ENCODE measurements at regions not wholly inside any gene's neighbourhood (a gene's known extent, or its start where the extent isn't known, plus 50 kb on each side); places are given as distances from the start of the nearest gene placed in this dataset.

DNA sequence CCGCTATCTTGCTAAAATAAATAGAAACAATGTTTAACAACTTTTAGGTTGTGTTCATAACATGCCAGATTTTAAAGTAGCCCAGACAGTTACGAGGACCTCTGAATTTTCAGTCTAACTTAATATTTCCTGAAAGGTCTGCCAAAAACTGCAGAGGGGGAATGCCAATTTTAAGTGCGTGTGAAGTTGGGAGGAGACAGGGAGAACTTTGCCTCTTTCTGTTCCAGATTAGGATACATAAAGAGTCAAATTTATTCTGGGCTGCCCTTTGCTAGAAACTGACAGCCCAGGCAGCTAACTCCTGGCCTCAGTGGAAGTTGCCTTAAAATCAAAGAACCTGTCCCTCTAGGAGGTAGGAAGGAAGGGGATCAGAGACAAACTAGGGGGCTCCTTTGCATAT, 52.3 kb upstream of the PIP4K2A start:
- Histone ChIP-seq H3K9me3 (ENCODE audit: low read length) (no peaks in the 10 kb centered on the region), H3K27ac (ENCODE audit: extremely low read length, insufficient read depth, low read length) (no peak overlapping the region), H4K20me1 (ENCODE audit: insufficient read depth, low read length) (no peaks in the 10 kb centered on the region), H3K4me3 (replicated peaks in 1 of 3; ENCODE audit: insufficient read depth in 1 of 3, low read depth in 2 of 3, low read length in 3 of 3) (no peak overlapping the region), H3K36me3 (replicated peaks in 1 of 2; ENCODE audit: control insufficient read depth in 1 of 2, insufficient read depth in 2 of 2, low read length in 2 of 2) (no peaks in the 10 kb centered on the region), H2AFZ (ENCODE audit: low read length) (no peak overlapping the region), H3K4me2 (ENCODE audit: low read depth, low read length) (no peak overlapping the region), H3K9ac (ENCODE audit: insufficient read depth, low read depth, low read length) (no peak overlapping the region), H3K27me3 (ENCODE audit: control insufficient read depth in 1 of 2, insufficient read depth in 2 of 2, low read length in 2 of 2) (no peaks in the 10 kb centered on the region; a peak in 1 of 5 replicates), H3K79me2 (ENCODE audit: insufficient read depth, low read length) (no peaks in the 10 kb centered on the region), H3K4me1 (ENCODE audit: insufficient read depth, low read length) (peaks cover 5% of the 10 kb centered on the region; the same call in 1 of the 2 replicates)
- DNase-seq (ENCODE audit: low spot score) (no peak), FAIRE-seq (no peak), ATAC-seq (no peak)
- BruUV-seq (replicated peaks) = no TSS peak
- WGBS (ENCODE audit: low lambda C conversion rate) = 8% methylated on average over 3 of the region's 3 CpGs
- intact Hi-C loops (cut with micrococcal nuclease; ENCODE audit: unreplicated experiment) (no loop called here), in situ Hi-C loops (cut with HindIII; ENCODE audit: extremely low pct_ligation_motif_present, low pct_unique_long_range_greater_than_20kb) (no loop called here)
- POLR2A ChIA-PET = no interaction called here
- CTCF ChIA-PET (ENCODE audit: low intra/inter-chr PET ratio, low total read pairs) = no interaction called here
- TF ChIP-seq RXRB (CRISPR knock-in tag; IDR thresholded peaks at IDR 0.05; ENCODE audit: borderline replicate concordance) (no peak), ZNF230 (CRISPR knock-in tag; IDR thresholded peaks at IDR 0.05) (no peak), HOXA9 (CRISPR knock-in tag; IDR thresholded peaks at IDR 0.05; ENCODE audit: borderline replicate concordance) (no peak), CREB1 (IDR thresholded peaks at IDR 0.05) (no peak), CREB1 (CRISPR knock-in tag; IDR thresholded peaks at IDR 0.05) (no peak), PPARG (CRISPR knock-in tag; conservative IDR thresholded peaks at IDR 0.05) (no peak), SOX6 (IDR thresholded peaks at IDR 0.05) (no peak), SOX6 (CRISPR knock-in tag; IDR thresholded peaks at IDR 0.05) (no peak), ZBTB8A (CRISPR knock-in tag; IDR thresholded peaks at IDR 0.05; ENCODE audit: borderline replicate concordance, low read depth) (no peak), NFIB (CRISPR knock-in tag; IDR thresholded peaks at IDR 0.05; ENCODE audit: borderline replicate concordance) (no peak), SAFB2 (CRISPR knock-in tag; IDR thresholded peaks at IDR 0.05; ENCODE audit: borderline replicate concordance, low read depth) (no peak), ZNF780A (CRISPR knock-in tag; IDR thresholded peaks at IDR 0.05) (no peak), GRHL1 (CRISPR knock-in tag; conservative IDR thresholded peaks at IDR 0.05) (no peak), E2F1 (CRISPR knock-in tag; IDR thresholded peaks at IDR 0.05) (no peak), PITX1 (CRISPR knock-in tag; IDR thresholded peaks at IDR 0.05) (no peak), SP1 (IDR thresholded peaks at IDR 0.05) (no peak), SP1 (CRISPR knock-in tag; IDR thresholded peaks at IDR 0.05) (no peak)
- TF ChIP-seq, protein P1, sequence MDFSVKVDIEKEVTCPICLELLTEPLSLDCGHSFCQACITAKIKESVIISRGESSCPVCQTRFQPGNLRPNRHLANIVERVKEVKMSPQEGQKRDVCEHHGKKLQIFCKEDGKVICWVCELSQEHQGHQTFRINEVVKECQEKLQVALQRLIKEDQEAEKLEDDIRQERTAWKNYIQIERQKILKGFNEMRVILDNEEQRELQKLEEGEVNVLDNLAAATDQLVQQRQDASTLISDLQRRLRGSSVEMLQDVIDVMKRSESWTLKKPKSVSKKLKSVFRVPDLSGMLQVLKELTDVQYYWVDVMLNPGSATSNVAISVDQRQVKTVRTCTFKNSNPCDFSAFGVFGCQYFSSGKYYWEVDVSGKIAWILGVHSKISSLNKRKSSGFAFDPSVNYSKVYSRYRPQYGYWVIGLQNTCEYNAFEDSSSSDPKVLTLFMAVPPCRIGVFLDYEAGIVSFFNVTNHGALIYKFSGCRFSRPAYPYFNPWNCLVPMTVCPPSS (IDR thresholded peaks at IDR 0.05) = no peak
- TF ChIP-seq, protein P2, sequence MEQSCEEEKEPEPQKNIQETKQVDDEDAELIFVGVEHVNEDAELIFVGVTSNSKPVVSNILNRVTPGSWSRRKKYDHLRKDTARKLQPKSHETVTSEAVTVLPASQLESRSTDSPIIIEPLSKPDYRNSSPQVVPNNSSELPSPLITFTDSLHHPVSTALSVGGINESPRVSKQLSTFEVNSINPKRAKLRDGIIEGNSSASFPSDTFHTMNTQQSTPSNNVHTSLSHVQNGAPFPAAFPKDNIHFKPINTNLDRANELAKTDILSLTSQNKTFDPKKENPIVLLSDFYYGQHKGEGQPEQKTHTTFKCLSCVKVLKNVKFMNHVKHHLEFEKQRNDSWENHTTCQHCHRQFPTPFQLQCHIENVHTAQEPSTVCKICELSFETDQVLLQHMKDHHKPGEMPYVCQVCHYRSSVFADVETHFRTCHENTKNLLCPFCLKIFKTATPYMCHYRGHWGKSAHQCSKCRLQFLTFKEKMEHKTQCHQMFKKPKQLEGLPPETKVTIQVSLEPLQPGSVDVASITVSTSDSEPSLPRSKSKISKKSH (CRISPR knock-in tag; IDR thresholded peaks at IDR 0.05; ENCODE audit: borderline replicate concordance) = no peak
- TF ChIP-seq, protein P3, sequence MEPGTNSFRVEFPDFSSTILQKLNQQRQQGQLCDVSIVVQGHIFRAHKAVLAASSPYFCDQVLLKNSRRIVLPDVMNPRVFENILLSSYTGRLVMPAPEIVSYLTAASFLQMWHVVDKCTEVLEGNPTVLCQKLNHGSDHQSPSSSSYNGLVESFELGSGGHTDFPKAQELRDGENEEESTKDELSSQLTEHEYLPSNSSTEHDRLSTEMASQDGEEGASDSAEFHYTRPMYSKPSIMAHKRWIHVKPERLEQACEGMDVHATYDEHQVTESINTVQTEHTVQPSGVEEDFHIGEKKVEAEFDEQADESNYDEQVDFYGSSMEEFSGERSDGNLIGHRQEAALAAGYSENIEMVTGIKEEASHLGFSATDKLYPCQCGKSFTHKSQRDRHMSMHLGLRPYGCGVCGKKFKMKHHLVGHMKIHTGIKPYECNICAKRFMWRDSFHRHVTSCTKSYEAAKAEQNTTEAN (CRISPR knock-in tag; conservative IDR thresholded peaks at IDR 0.05) = no peak
